Superior temporal gyrus (tissue), 1 donor: ENCODE measurements at regions not wholly inside any gene's neighbourhood (a gene's known extent, or its start where the extent isn't known, plus 50 kb on each side); places are given as distances from the start of the nearest gene placed in this dataset.
A peak's percentile ranks its signal among the peaks of the same experiment; 100 is the strongest.

Experiments used
- DNase-seq: peaks from one replicate; pipeline ENCODE4 v3.0.0-alpha.2; 2016; ENCODE audit errors: extremely low spot score

DNA sequence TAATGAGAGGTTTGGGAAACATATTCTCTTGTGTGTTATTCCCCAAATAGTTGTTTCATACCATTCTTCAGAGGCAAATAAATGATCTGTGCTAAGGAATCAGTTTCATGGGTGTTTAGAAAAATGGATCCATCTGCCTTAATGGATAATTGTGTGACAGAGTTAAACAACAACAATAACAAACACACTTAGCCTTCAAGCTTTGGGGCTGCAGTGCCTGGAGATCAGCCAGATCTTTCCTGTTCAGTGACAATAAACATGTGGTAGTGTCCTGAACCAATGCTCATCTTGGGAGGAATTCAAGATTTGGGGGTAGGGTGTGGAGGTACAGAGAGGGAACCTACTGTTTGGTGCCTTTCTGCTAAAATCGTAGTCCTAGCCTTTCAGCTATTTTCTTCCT is 93.7 kb upstream of the PRICKLE1 start:
- no peak for DNase-seq

DNA sequence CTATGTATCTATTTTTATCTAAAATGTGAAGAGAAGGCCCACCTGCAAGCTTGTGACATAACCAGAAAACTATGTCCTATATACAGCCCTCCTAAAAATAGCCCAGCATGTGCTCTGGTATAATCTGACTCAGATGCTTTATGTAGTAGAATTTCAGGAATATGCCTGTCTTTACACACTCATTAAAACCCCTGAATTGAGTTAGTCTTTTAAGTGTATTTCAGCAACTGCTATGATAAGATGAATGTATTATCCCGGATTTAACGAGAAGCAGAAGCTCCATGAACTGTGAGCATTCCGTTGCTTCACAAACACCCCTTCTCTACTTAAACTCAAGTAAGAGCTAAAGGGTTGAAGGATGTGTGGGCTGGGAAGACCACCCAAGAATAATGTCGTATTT is 89.9 kb upstream of the PRICKLE1 start:
- no peak for DNase-seq

DNA sequence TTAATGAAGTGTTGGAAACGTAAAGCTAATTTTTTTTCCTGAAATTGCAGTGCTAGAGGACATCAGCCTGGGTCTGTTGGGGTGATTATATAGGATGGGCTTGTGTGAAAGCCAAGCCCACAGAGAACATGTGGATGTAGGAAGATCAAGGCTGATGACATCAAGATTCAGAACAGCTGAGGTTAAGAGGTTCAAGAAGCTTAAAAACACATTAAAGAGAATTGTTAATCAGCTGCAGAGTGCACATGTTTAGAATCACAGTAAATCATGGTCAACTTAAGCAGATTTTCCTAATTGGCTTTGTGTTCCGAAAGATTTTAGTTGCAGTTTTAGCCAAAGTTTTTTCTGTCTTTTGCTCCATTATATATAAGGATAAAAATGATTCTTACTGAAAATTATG is 87.9 kb upstream of the PRICKLE1 start:
- DNase-seq = no peak

DNA sequence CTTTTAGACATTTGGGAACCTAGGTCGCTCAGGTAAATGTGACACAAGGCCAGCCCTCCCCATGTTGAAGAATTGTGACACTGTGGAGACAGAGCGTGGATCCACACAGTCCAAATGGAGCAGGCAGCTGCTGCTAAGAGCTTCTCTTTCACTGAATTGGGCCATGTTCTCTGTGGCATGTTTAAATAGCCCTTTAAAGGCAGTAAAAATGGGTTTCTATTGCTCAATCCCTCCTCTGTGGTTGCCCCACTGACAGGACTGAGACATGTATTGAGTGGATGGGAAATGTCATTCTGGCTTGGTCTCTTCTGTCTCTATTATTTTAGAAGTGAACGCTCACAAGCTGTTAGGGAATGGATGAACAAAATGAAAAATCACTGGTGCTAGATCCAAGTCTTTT is 84.0 kb upstream of the PRICKLE1 start:
- DNase-seq = no peak

DNA sequence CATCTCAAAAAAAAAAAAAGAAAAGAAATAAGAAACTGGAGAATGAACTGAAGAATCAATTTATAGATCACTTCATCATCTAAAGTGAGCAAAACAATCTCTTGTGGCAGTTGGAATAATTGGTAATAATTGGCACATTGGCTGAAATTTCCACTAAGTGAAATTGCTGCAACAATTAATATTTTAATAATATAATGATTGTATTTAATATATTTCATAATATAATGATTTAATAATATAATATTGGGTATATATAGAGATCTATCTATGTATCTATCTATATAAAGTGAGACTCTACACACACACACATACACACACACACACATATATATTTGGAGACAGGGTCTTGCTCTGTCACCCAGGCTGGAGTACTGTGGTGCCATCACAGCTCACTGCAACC is 81.2 kb upstream of the PRICKLE1 start:
- no peak for DNase-seq

DNA sequence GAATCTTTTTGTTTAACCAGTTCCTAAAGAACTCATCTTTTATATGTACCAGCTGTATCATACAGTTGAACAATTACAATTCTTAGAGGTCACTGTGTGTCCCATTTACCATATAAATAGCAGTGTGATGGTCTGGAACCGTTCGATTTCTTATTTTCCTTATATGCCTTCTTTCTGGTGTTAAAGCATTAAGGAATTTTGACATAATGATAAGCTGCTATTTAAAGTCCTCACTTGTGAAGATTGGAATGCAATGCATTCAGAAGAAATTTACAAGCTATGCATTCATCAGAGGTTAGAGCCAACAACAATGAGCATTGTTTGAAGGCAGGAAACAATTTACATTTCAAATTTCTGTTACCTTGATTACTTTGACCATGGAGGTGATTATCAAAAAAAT is 80.0 kb upstream of the PRICKLE1 start:
- no peak for DNase-seq

DNA sequence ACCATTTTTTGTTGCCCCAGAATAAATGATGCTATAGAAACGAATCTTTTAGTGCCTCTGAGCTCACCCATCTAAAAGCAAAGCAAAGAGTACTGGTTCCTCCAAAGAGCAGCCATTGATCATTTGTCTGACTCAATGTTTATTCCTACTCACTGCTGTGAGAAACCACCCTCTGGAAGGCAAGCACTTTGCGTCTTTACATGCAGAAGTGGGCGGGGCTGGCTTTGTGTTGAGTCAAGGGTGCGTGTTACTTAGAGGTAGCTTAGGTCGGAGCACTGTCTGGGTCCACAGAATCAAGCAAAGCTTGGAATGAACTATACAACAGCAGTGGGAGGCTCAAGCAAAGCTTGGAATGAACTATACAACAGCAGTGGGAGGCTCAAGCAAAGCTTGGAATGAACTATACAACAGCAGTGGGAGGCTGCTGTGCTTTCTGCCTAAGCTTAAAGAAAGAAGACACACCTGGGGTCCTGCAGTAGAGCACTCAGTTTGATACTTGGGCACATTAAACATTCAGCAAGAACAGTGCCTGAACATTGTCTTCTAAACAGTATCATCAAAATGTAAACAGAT is 77.2 kb upstream of the PRICKLE1 start:
- no peak for DNase-seq

DNA sequence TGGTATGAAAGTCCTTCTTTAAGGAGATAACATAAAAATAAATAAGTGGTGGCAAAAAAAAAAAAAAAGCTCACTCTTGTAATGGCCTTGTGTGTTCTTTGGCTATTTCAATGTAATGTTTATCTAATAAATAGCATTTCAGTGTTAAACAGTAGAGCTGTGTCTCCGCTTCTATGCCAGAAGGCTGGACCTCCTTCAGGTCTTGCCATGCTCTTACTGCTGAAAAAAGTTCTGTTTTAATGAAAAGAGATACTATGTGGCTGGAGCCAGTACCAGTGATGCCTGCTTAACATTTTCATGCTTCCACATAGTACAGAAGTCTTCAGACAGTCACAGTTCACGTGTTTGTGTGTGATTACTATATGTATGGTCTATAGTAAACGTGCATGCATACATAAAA is 74.1 kb upstream of the PRICKLE1 start:
- DNase-seq = no peak

DNA sequence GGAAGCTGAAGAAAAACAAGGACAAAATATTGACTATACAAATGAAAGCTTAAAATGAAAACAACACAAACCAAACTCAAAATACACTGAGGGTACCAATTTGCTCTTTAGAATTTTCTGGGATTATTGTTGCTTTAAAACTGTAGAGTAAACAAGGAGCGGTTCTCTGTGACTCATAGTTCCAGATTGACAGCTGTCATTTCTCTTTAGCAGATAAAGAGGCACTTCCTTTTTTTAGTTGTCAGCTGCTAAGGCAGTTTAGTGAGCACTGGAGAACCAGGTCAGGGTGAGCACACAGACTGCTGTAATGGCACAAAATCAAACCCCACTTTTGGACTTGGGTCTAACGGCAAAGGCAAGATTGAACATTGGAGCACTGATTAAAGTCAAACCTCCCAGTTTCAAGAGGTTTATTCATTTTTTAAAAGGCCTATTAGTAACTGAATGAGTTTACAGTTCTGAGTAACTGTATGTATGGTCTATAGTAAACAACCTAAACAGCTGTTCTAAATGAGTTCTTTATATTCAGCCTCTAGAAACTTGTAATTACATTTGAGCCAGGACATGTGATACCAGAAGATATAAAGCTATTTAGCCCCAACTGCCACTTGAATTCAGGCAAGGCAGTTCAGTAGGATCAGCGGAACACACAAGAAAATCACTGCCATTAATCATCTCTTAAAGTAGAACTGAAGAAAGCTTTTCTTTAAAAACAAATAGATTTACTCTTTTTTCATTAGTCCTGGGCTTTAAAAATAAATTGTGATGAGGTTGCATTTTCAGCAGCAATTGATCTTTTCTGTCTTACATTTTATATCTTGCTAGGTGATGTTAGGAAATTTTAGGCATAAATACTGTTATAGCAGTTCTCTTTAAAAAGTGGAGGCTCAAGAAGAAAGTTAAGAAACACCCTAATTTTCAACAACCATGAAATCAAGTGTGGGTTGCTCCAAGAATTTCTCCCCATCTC is 71.7 kb upstream of the PRICKLE1 start:
- no peak for DNase-seq

DNA sequence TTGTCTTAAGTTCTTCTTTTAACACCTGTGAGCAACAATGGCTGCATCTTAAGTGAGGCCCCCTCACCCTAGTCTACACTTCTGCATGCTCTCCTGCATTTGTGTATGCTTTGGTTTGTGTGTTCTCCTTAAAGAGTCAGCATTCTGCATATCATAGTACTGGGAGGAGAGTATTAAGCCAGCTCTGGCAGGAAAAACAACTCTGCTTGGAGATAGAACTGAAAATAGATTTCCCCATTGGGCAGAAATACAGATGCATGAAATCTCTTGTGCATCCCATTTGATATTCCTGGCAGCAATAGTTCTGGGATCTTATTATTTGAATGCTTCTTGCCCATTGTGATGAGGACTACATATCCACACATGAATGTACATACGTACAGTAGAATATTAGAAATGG is 70.6 kb upstream of the PRICKLE1 start:
- DNase-seq = no peak

DNA sequence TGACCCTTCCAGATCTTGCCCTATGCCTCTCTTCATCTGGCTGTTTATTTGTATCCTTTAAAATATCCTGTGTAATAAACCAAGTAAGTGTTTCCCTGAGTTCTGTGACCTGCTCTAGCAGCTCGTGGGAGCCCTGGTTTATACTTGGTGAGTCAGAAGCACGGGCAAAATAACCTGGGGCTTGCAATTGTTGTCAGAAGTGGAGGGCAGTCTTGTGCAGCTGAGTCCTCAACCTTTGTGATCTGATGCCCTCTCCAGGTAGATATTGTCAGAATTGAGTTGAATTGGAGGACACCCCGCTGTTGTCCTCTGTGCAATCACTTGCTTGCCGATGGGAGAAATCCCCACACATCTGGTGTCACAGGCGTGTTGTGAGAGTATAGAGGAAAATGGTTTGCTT is 62.5 kb upstream of the PRICKLE1 start:
- no peak for DNase-seq

DNA sequence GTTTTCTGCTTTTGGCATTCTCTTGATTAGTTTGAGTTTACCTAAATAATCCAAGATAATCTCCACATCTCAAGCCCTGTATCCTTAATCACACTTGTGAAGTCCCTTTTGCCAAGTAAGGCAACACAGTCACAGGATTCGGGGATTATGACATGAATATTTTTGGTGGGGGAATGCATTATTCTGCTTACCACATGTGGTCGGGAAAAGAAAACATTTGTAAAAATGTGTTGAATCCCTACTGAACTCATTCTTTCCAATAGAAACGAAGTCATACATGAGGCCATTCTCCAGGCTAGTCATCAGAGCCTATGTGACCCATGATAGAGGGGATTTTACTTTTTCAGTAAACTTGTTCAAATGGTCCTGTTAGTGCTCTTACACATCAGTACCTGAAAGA is 58.5 kb upstream of the PRICKLE1 start:
- DNase-seq = no peak

DNA sequence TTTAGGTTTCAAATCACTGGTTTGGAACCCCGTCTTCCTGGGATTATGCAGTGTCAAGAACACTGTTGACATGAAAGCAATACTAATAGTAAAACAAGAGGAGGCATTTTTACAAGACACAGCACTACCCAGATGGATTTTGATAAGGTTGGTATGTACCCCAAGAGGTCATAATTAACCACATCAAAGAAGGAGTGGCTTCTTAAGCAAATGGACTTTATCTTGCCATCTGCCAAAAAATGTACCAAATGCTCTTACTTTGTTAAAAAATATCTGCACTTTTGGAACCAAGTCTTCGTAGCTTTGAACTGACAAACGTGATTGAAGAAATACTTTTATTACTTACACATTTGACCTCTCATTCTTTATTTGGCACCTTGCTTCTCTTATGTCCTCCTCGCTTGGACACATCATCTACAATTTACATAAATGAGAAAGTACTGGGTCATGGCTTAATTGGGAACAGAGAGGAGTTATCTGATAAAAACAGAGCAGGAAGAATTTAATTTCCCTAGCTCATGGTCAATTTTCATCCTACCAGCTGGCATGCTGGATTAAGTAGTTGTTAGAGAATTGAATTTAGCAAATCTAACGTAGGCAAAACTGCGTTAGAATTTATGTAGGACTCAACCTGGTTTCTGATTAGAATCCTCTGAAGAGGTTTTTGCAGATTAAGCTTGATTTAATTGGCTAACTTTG is 54.5 kb upstream of the PRICKLE1 start:
- DNase-seq = no peak

DNA sequence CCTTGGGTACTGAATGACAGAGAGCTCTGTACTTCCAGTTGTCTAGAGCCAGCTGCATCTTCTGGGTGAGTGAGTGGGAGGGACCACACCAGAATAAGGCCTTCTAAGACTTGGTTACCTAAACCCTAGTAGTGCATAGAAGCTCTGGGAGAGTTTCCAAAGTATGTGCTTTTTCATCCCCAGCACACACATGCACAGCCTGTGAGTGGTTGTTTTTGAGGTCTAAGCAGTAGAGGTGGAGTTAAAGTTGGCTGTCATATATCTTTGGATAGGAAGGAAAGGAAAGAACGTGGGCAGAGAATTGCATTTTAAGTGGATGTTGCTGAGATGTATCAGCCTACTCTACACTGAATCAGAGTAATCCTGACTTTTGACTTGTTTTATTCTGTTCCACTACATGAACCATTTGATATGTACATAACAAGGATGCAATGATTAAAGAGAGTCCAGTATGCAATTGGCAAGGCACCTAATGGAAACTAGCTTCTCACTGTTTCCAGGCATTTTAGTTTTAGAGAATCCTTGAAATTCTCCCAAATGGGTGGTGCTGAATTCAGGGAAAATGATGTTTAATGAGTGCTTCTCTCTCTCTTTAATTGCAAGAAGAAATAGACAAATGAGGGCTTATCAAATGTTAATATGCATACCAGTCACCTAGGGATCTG is 51.8 kb upstream of the PRICKLE1 start:
- DNase-seq = peak; percentile 40

DNA sequence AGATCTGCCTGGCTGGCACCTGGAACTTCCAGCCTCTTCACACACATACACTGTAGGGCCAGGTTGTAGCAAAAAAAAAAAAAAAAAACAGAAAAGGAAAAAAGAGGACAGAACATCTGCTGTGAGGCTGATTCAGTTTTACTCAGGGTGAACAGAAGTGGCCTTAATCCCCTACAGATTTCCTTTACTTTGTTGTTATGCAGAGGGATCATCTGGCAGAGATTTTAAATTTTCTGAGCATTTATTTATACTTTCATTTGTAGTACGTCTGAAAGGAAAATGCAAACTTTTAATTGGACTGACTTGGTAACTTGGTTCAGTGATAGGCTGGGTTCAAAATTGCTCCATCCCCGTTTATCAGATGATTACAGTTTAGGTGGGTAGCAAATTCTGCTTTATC is 50.8 kb upstream of the PRICKLE1 start:
- DNase-seq = no peak

DNA sequence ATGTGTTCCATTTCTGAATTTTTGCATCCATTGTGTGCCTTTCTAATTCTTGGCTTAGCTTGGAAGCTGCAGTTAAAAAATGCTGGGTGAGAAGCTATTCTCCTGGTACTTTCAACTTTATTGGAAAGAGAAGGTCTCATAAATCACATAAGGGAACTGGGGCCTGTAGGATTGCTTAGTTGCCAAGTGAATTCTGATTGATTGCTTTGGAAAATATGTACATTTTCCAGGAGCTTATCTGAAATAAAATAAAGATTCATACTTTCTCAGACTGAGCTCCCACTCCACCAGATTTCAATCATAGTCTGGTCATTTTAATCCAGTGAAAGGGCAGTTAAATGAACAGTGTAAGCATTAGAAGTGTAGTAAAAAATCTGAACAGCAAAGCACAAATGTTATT is 50.0 kb upstream of the PRICKLE1 start:
- no peak for DNase-seq
